ENCODE measurements at regions not wholly inside any gene's neighbourhood (a gene's known extent, or its start where the extent isn't known, plus 50 kb on each side); places are given as distances from the start of the nearest gene placed in this dataset.
"Not testable (repeated sequence)": the region's sequence is repeated elsewhere in the genome, so short reads cannot be mapped to it uniquely, and the experiment has no call there.

- no peak for DNase-seq (ENCODE audit: low spot score)
These were observed 570.7 kb upstream of the SLITRK5 start for GRCh38 chr13:87100431-87100830.

DNA sequence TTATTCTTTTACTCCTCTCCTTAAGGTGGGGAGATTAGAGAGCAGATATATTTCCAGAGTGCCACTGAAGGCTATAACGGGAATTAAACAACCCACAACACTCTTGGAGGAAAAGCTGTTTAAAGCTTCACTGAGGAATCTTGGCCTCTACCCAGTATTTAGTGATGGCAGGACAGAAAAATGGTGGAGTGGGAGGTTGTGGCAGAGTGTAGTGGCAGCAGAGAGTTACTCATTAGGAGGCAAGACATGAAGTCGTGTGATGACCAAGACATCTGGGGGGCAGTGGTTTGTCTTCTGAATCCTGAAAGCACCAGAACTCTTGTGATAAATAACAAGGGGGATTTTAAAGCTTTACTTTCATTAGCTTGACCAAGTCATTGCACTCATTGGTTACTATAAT, 563.5 kb upstream of the SLITRK5 start:
- DNase-seq (ENCODE audit: low spot score), result peak; percentile 37

DNA sequence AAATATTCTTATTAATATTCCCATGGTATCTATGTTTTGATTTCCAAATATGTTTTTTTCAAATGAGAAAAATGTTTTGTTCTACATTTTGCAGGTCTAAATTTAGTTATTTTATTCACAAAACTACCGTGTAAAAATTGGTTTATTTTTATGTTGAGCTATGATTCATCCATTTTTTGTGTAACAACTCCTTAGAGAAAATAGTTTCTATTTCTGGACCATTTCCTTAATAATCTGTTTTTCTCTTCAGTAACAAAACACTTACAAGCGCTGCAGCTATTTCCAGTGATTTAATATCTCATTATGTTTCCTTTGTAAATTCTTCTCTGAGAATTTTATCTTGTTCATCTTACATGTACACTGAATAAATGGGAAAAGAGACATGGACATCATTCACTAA, 550.7 kb upstream of the SLITRK5 start:
- no peak for DNase-seq (ENCODE audit: low spot score)

DNA sequence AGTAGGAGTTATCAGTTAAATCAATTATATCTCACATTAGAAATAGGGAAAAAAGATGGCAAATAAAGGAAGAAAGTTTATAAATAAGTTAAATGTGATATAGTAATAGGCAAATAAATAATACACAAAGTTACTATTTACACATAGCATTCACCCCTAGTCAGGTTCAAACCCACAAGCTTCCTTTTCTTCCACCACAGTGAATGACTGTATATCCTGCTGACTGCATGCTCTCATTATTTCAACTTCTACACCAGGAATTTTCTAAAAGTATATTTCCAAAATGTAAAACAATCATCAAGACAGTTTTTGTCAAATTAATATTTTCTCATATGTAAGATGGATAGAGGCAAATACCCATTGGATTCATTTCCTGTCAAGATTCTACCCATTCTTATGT, 548.6 kb upstream of the SLITRK5 start:
- DNase-seq (ENCODE audit: low spot score), result peak; percentile 70

DNA sequence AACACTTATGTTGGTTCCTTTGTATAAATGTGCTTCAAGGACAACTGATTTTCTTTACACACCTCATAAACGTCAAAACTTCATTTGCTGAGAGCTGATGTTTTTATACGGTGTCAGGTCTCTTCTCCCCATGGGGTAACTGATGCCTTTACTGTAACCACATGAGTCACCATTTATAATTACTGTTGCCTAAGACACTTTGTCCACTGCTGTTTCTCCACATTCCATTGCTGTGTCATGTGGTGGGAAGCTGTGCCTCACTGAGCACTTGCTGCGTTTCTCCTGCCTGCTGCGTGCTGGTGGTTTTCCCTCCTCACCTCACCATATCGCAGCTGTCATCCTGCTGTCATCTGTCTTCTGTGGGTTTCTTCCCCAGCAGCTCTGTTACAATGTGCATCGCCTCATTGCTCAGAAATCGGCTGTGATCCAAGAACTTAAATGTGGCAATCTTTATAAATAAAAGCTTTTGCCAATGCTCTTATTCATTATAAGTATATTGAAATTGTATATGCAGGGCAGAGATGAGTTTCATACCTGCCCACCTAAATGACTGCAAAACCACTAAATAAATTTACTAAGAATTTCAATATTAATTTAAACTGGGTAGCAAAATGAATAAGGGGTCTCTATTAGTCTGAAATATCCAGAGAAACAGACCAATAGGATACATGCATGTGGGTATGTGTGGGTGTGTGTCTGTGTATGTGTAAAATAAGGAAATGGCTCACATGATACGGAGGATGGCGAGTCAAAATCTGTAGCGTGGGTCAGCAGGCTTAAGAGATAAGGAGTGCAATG, 547.0 kb upstream of the SLITRK5 start:
- DNase-seq (ENCODE audit: low spot score), result peak; percentile 99

DNA sequence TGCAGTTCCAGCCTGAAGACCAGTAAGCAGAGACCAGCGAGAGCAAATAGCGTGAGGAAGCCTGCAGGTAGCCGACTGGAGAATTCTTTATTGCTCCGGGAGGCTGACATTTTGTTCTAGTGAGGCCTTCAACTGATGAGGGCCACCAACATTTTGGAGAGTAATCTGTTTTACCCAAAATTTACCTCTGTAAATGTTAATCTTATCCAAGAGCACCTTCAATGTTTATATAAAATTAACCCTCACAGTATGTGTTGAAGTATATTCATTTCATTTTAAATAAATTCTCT, 546.4 kb upstream of the SLITRK5 start:
- DNase-seq (ENCODE audit: low spot score), result no peak

- DNase-seq (ENCODE audit: low spot score), result peak; percentile 15
These were observed 543.1 kb upstream of the SLITRK5 start for GRCh38 chr13:87128036-87128435.

DNA sequence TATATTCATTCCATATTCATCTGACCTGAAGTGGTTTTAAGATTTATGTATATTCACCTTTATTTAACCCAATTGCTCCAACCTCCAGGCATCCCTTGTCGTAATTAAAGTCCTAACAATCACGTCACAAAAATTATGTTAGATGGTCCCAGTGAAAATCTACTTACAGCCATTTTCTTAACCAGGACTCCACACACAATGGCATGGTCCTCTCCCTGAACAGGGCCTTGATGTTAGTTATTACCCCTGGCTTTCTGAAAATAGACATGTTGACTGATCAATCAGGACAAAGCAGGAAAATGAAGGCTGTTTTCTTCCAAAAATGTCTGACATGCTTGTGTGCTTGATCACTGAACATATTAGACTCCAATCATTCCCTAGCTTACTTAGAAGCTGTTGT, 542.7 kb upstream of the SLITRK5 start:
- peak; percentile 4 for DNase-seq (ENCODE audit: low spot score)

- peak; percentile 89 for DNase-seq (ENCODE audit: low spot score)
These were observed 541.4 kb upstream of the SLITRK5 start for GRCh38 chr13:87129602-87130300.

- no peak for DNase-seq (ENCODE audit: low spot score)
These were observed 540.7 kb upstream of the SLITRK5 start for GRCh38 chr13:87130423-87130822.

- DNase-seq (ENCODE audit: low spot score), result no peak
These were observed 539.6 kb upstream of the SLITRK5 start for GRCh38 chr13:87131611-87132010.

GRCh38 chr13:87138866-87139265, 532.3 kb upstream of the SLITRK5 start:
- no peak for DNase-seq (ENCODE audit: low spot score)

DNA sequence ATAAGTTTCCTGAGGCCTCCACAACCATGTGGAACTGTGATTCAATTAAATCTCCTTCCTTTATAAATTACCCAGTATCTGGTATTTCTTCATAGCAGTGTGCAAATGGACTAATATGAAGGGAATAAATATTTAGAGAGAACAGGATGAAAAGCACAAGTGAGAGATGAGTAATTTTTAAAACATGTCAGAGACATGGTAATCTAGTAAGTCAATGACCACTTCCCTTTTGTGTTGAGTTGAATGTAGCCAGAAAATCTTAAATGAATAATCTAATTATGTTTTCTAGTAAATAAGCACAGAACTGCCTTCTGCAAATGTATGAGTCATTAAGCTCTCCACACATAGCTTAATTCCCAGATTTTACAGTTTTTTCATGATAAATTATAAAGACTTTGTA, 524.1 kb upstream of the SLITRK5 start:
- DNase-seq (ENCODE audit: low spot score), result peak; percentile 56

DNA sequence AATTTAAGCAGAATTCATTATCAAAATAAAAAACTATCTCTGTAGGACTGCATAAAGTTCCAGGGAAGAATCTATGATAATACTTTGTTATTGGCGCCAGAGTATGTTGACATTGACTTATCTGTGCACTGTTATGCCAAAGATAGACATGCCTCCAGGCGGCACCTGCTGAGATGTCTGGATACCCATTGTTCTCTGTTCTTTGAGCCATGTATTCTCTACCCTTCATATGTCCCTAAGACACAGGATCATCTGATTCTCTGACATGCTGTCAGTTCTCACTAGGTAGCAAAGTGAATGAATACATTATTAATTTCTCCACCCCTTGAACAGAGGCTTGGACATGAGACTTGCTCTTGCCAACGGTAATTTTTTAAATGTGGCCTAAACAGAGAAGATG, 517.8 kb upstream of the SLITRK5 start:
- DNase-seq (ENCODE audit: low spot score), result no peak

DNA sequence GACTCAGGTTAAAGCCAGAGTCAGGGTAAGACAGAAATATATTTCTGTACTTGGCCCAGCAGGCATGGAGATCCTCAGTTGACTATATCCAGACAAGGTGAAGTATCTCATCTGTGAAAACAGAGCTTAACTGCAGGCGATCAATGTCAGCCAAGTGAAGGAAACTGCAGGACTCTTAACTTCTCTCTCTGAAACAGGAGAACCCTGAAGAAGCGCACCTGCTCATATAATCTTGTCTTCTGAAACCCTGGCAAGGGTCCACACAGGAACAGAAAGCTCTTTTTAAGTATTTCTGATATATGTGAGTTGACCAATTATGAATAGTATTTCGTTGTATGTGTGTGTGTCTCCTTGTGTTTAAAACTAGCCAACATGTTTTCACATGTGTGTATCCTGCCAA, 504.8 kb upstream of the SLITRK5 start:
- DNase-seq (ENCODE audit: low spot score), result no peak

GRCh38 chr13:87168390-87168789, 502.8 kb upstream of the SLITRK5 start:
- DNase-seq (ENCODE audit: low spot score), result no peak

- DNase-seq (ENCODE audit: low spot score), result no peak
These were observed 501.8 kb upstream of the SLITRK5 start for GRCh38 chr13:87169337-87169736.

- DNase-seq (ENCODE audit: low spot score), result peak; percentile 36
These were observed 498.9 kb upstream of the SLITRK5 start for GRCh38 chr13:87172166-87172835.

DNA sequence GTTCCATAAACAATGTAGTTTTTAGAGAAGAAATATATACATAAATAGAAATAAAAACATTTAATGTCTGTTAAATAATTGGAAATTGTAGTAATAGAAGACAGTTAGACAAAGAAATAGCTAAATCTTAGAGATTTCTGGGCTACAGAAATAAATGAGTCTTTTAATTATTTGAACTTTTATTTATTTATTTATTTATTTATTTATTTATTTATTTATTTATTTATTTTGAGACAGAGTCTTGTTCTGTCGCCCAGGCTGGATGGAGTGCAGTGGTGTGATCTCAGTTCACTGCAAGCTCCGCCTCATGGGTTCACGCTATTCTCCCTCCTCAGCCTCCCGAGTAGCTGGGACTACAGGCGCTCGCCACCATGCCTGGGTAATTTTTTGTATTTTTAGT, 486.0 kb upstream of the SLITRK5 start:
- DNase-seq (ENCODE audit: low spot score), result not testable (repeated sequence)

GRCh38 chr13:87186647-87187046, 484.5 kb upstream of the SLITRK5 start:
- not testable (repeated sequence) for DNase-seq (ENCODE audit: low spot score)

- not testable (repeated sequence) for DNase-seq (ENCODE audit: low spot score)
These were observed 479.7 kb upstream of the SLITRK5 start for GRCh38 chr13:87191485-87191884.

DNA sequence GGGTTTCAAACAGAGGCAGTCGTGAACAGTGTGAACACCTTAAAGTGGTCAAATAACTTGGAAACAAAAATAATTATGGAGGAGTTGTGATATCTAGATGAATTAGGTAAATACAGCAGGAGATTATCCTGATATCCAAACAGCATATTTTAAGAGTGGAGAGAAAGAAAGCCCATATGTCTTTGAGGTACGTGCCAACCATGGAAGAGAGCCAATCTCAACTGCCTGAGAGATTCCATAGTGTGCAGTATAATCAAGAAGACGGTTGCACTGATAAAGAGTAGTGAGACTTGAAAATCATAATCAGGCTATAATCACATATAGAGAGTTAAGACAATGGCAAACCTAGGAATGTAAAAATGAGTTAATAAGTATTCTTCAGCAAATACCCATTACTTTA, 472.8 kb upstream of the SLITRK5 start:
- DNase-seq (ENCODE audit: low spot score), result no peak

- DNase-seq (ENCODE audit: low spot score), result no peak
These were observed 464.5 kb upstream of the SLITRK5 start for GRCh38 chr13:87206708-87207107.
